ENCODE measurements at regions not wholly inside any gene's neighbourhood (a gene's known extent, or its start where the extent isn't known, plus 50 kb on each side); places are given as distances from the start of the nearest gene placed in this dataset.
"Not testable (repeated sequence)": the region's sequence is repeated elsewhere in the genome, so short reads cannot be mapped to it uniquely, and the experiment has no call there.

DNA sequence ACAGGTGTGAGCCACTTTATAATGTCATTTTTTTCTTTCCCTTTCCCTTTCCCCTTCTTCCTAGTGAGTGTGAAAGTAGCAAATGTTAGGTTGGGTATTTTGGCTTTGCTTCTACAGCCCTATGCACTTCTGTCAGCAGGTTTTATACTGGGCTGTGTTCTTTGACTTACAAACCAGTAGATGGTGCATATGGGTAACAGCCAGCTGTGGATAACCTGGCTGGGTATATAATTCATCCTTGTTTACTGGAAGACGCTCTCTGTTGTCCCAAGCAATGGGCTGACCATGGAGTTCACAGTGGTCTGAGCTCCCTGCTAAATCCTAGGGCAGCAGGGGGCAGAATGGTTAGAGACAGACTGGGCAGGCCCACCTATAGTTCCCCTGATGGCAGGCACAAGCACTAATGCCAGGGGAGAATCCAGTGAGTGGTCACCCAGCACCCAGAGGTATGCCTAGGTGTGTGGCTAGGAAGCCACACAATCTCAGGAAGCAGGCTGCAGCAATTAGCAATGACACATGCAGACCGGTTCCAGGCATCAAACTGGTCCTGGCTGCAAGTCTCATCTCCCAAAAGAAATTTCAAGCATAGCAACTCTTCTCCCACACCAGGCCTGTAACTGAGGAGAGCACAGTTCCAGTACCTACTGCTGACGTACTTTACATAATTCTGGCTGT, 592.7 kb upstream of the MAN1A1 start:
- Histone ChIP-seq H3K79me2 (ENCODE audit: insufficient read depth) (no peaks in the 10 kb centered on the region), H3K9me3 (ENCODE audit: low read depth) (no peaks in the 10 kb centered on the region), H3K4me3 (no peak overlapping the region), H4K20me1 (ENCODE audit: insufficient read depth) (no peaks in the 10 kb centered on the region), H3K4me2 (ENCODE audit: unreplicated experiment) (no peak overlapping the region), H3K4me1 (ENCODE audit: insufficient read depth) (no peaks in the 10 kb centered on the region), H3K27ac (no peak overlapping the region), H3K36me3 (ENCODE audit: low read depth) (no peaks in the 10 kb centered on the region), H3K9me2 (ENCODE audit: insufficient read depth) (no peaks in the 10 kb centered on the region), H3F3A (ENCODE audit: insufficient read depth) (no peaks in the 10 kb centered on the region), H3K9ac (no peak overlapping the region), H2AFZ (no peak overlapping the region), H3K27me3 (replicated peaks; ENCODE audit: insufficient read depth) (no peaks in the 10 kb centered on the region)
- in situ Hi-C loops (cut with MboI), result no loop called here
- DNase-seq, result no peak
- TF ChIP-seq EZH2phosphoT487 (IDR thresholded peaks at IDR 0.05; ENCODE audit: insufficient read depth, low read depth) (no peak), EZH2 (IDR thresholded peaks at IDR 0.05; ENCODE audit: insufficient read depth, poor library complexity, severe bottlenecking) (no peak)
- WGBS, 2 experiments (ENCODE audit: low coverage in 1 of 2, low lambda C conversion rate in 2 of 2, missing lambda C conversion rate in 2 of 2), result 35 to 49% methylated on average over 3 of the region's 3 CpGs

- TF ChIP-seq EZH2 (IDR thresholded peaks at IDR 0.05; ENCODE audit: insufficient read depth, poor library complexity, severe bottlenecking), result no peak
- TF ChIP-seq EZH2phosphoT487 (IDR thresholded peaks at IDR 0.05; ENCODE audit: insufficient read depth, low read depth), result no peak
- H4K20me1 ChIP-seq (ENCODE audit: insufficient read depth), result no peaks in the 10 kb centered on the region
- H3K36me3 ChIP-seq (ENCODE audit: low read depth), result no peaks in the 10 kb centered on the region
- 0 to 2% methylated on average over 1 of the region's 1 CpG for WGBS, 2 experiments (ENCODE audit: low coverage in 1 of 2, low lambda C conversion rate in 2 of 2, missing lambda C conversion rate in 2 of 2)
- no peaks in the 10 kb centered on the region for H3K4me1 ChIP-seq (ENCODE audit: insufficient read depth)
- no peaks in the 10 kb centered on the region for H3K9me2 ChIP-seq (ENCODE audit: insufficient read depth)
- no peaks in the 10 kb centered on the region for H3K27me3 ChIP-seq (replicated peaks; ENCODE audit: insufficient read depth)
- no peak overlapping the region for H3K4me3 ChIP-seq
- no peak overlapping the region for H2AFZ ChIP-seq
- no peak overlapping the region for H3K27ac ChIP-seq
- DNase-seq, result no peak
- H3K9me3 ChIP-seq (ENCODE audit: low read depth), result no peaks in the 10 kb centered on the region
- no peaks in the 10 kb centered on the region for H3K79me2 ChIP-seq (ENCODE audit: insufficient read depth)
- H3K4me2 ChIP-seq (ENCODE audit: unreplicated experiment), result no peak overlapping the region
- no peak overlapping the region for H3K9ac ChIP-seq
- H3F3A ChIP-seq (ENCODE audit: insufficient read depth), result no peaks in the 10 kb centered on the region
- in situ Hi-C loops (cut with MboI), result no loop called here
Measured at GRCh38 chr6:119938752-119939151, 589.2 kb upstream of the MAN1A1 start.

DNA sequence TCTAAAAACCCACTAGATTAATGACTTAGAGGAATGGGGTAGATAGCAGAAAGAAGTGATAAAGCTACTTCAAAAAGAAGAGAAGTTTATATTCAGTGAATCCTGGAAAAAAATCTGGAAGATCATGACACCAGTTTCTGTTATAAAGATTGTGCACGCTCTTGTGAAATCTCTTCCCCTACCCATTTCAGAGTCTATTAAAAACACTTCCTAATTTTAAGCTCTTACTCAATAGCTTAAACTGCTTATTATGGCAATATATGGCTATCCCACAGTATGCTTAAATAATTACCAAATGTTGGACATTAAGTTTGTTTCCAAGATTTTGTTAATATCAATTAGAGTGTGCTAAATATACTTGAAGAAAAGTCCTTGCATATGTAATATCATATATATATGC, 585.3 kb upstream of the MAN1A1 start:
- no peak for TF ChIP-seq EZH2 (IDR thresholded peaks at IDR 0.05; ENCODE audit: insufficient read depth, poor library complexity, severe bottlenecking)
- Histone ChIP-seq H3K9ac (no peak overlapping the region), H3K4me1 (ENCODE audit: insufficient read depth) (no peaks in the 10 kb centered on the region), H3K27me3 (replicated peaks; ENCODE audit: insufficient read depth) (no peaks in the 10 kb centered on the region), H3K9me3 (ENCODE audit: low read depth) (no peaks in the 10 kb centered on the region), H3K36me3 (ENCODE audit: low read depth) (no peaks in the 10 kb centered on the region), H3K4me2 (ENCODE audit: unreplicated experiment) (no peak overlapping the region), H2AFZ (no peak overlapping the region), H4K20me1 (ENCODE audit: insufficient read depth) (no peaks in the 10 kb centered on the region), H3K4me3 (no peak overlapping the region), H3K79me2 (ENCODE audit: insufficient read depth) (no peaks in the 10 kb centered on the region), H3K9me2 (ENCODE audit: insufficient read depth) (no peaks in the 10 kb centered on the region), H3F3A (ENCODE audit: insufficient read depth) (no peaks in the 10 kb centered on the region), H3K27ac (no peak overlapping the region)
- in situ Hi-C loops (cut with MboI), result no loop called here
- 39 to 55% methylated on average over 1 of the region's 1 CpG for WGBS, 2 experiments (ENCODE audit: low coverage in 1 of 2, low lambda C conversion rate in 2 of 2, missing lambda C conversion rate in 2 of 2)
- DNase-seq, result no peak

GRCh38 chr6:119929121-119929520, 579.6 kb upstream of the MAN1A1 start:
- H3K9me2 ChIP-seq (ENCODE audit: insufficient read depth), result no peaks in the 10 kb centered on the region
- no peak overlapping the region for H3K4me3 ChIP-seq
- no peak overlapping the region for H3K9ac ChIP-seq
- in situ Hi-C loops (cut with MboI), result no loop called here
- H4K20me1 ChIP-seq (ENCODE audit: insufficient read depth), result no peaks in the 10 kb centered on the region
- no peaks in the 10 kb centered on the region for H3F3A ChIP-seq (ENCODE audit: insufficient read depth)
- no peak for DNase-seq
- no peak overlapping the region for H3K4me2 ChIP-seq (ENCODE audit: unreplicated experiment)
- no peak overlapping the region for H3K27ac ChIP-seq
- H3K27me3 ChIP-seq (replicated peaks; ENCODE audit: insufficient read depth), result no peaks in the 10 kb centered on the region
- no peaks in the 10 kb centered on the region for H3K36me3 ChIP-seq (ENCODE audit: low read depth)
- 18 to 19% methylated on average over 2 of the region's 2 CpGs for WGBS, 2 experiments (ENCODE audit: low coverage in 1 of 2, low lambda C conversion rate in 2 of 2, missing lambda C conversion rate in 2 of 2)
- H3K4me1 ChIP-seq (ENCODE audit: insufficient read depth), result no peaks in the 10 kb centered on the region
- no peaks in the 10 kb centered on the region for H3K79me2 ChIP-seq (ENCODE audit: insufficient read depth)
- TF ChIP-seq EZH2phosphoT487 (IDR thresholded peaks at IDR 0.05; ENCODE audit: insufficient read depth, low read depth) (no peak), EZH2 (IDR thresholded peaks at IDR 0.05; ENCODE audit: insufficient read depth, poor library complexity, severe bottlenecking) (no peak)
- H2AFZ ChIP-seq, result no peak overlapping the region
- no peaks in the 10 kb centered on the region for H3K9me3 ChIP-seq (ENCODE audit: low read depth)

- H3K27me3 ChIP-seq (replicated peaks; ENCODE audit: insufficient read depth); H3K9me3 ChIP-seq (ENCODE audit: low read depth); in situ Hi-C loops (cut with MboI); H3K4me1 ChIP-seq (ENCODE audit: insufficient read depth); H3K9me2 ChIP-seq (ENCODE audit: insufficient read depth); H3K79me2 ChIP-seq (ENCODE audit: insufficient read depth); H3F3A ChIP-seq (ENCODE audit: insufficient read depth); H2AFZ ChIP-seq; DNase-seq; H3K36me3 ChIP-seq (ENCODE audit: low read depth); H3K4me2 ChIP-seq (ENCODE audit: unreplicated experiment); H3K4me3 ChIP-seq; H3K27ac ChIP-seq; H3K9ac ChIP-seq; H4K20me1 ChIP-seq (ENCODE audit: insufficient read depth): not testable (repeated sequence)
- WGBS, 2 experiments (ENCODE audit: low coverage in 1 of 2, low lambda C conversion rate in 2 of 2, missing lambda C conversion rate in 2 of 2), result 58 to 73% methylated on average over 3 of the region's 3 CpGs
Measured at GRCh38 chr6:119924888-119925287, 575.3 kb upstream of the MAN1A1 start.
